GM18505 (cell line): ENCODE measurements at regions not wholly inside any gene's neighbourhood (a gene's known extent, or its start where the extent isn't known, plus 50 kb on each side); places are given as distances from the start of the nearest gene placed in this dataset.

Experiments used
- ATAC-seq: cut with Tn5 transposase; IDR thresholded peaks from one replicate; pipeline ENCODE4 v1.9.1; 2021; ENCODE audit not compliant: unreplicated experiment
- POLR2A ChIP-seq: IDR thresholded peaks from 4 replicates; pipeline ENCODE4 v1.6.1; 2011; ENCODE audit warnings: borderline replicate concordance; ENCODE audit not compliant: insufficient read depth, insufficient read length; ENCODE audit errors: extremely low read depth

- no peak for ATAC-seq
- no peak for TF ChIP-seq POLR2A
Observed at GRCh38 chr3:180469149-180469548, 132.8 kb upstream of the TTC14 start.

- no peak for TF ChIP-seq POLR2A
- ATAC-seq: no peak
Observed at GRCh38 chr3:180478695-180479094, 123.3 kb upstream of the TTC14 start.

DNA sequence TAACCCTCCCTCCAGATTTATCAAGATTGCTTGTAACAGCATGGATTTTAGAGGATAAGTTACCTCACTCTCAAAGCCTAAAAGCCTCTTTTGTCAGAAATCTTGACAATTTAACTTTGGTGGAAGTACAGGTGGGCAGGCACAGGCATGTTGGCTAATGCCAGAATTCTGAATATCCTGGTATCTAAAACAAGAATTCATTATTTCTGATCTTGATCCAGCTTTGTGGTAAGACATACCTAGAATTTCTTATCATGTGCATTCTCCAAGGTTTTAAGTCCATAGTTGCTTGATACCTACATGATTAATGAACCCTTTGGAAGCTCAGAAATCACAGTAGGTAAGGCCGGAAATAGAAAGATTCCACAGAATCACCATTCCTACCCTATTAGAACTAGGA lies 109.9 kb upstream of the TTC14 start:
- ATAC-seq: no peak
- no peak for TF ChIP-seq POLR2A

GRCh38 chr3:180496995-180497394 lies 105.0 kb upstream of the TTC14 start:
- no peak for TF ChIP-seq POLR2A
- no peak for ATAC-seq

DNA sequence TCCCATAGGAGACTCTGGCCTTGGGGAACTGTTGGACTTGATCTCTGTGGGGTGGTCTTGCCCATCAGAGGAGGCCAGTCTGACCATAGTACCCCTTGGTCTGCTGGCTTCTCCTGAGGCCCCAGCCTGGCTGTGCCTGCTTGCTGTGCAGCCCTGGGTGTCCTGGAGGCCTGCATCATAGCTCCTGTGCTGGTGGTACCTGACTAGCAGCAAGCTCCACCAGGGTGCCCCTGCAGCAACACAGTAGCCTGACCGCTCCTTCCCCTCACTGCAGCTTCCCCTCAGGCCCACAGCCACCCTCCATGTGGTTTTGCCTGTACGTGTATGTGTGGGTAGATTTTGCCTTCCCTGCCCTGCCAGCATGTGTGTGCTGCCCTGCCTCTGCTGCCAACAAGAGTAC lies 85.6 kb upstream of the TTC14 start:
- no peak for TF ChIP-seq POLR2A
- ATAC-seq: no peak

- no peak for TF ChIP-seq POLR2A
- no peak for ATAC-seq
Observed at GRCh38 chr3:180523040-180523439, 78.9 kb upstream of the TTC14 start.

GRCh38 chr3:180528843-180529242 lies 73.1 kb upstream of the TTC14 start:
- TF ChIP-seq POLR2A: no peak

GRCh38 chr3:180529778-180530177 lies 72.2 kb upstream of the TTC14 start:
- no peak for ATAC-seq
- no peak for TF ChIP-seq POLR2A

More at GRCh38 chr3:180528843-180529242, 73.1 kb upstream of the TTC14 start:
- no peak for ATAC-seq

DNA sequence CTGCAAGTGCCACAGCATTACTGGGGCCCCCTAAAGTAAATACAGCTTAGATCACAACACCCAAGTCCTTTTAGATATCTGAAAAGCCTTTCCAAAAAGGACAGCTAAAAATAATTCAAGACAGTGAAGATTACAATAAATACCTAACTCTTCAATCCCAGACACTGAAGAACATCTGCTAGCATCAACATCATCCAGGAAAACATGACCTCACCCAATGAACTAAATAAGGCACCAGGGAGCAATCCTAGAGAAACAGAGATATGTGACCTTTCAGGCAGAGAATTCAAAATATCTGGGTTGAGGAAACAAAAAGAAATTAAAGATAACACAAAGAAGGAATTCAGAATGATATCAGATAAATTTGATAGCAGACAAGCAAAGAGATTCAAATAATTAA lies 71.7 kb upstream of the TTC14 start:
- ATAC-seq: no peak
- no peak for TF ChIP-seq POLR2A

- no peak for ATAC-seq
- TF ChIP-seq POLR2A: no peak
Observed at GRCh38 chr3:180531303-180532278, 70.4 kb upstream of the TTC14 start.

DNA sequence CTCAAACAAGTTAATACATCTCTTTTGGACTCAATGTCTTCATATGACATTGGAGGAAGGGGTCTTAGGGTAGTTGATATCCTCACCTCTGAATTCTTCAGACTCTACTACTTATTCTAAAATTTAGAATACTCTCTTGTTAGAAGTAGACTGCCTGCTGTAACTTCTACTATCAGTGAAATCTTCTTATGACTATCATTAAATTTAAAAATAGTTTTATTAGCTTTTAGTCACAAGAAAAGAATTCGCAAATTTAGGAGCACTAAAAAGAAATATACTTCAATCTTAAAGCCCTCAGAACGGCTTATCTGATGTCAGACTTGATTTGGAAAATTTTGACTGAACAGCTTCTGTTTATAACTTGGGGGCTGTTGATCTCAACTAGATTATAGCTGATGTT lies 67.1 kb upstream of the TTC14 start:
- no peak for ATAC-seq
- no peak for TF ChIP-seq POLR2A

DNA sequence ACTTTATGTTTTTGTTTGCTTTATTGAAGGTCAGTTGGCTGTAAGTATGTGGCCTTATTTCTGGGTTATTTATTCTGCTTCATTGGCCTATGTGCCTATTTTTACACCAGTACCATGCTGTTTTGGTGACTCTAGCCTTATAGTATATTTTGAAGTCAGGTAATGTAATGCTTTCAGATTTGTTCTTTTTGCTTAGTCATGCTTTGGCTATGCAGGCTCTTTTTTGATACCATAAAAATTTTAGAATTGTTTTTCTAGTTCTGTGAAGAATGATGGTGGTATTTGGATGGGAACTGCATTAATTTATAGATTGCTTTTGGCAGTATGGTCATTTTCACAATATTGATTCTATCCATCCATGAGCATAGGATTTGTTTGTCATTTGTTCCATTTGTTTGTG lies 63.5 kb upstream of the TTC14 start:
- TF ChIP-seq POLR2A: no peak

DNA sequence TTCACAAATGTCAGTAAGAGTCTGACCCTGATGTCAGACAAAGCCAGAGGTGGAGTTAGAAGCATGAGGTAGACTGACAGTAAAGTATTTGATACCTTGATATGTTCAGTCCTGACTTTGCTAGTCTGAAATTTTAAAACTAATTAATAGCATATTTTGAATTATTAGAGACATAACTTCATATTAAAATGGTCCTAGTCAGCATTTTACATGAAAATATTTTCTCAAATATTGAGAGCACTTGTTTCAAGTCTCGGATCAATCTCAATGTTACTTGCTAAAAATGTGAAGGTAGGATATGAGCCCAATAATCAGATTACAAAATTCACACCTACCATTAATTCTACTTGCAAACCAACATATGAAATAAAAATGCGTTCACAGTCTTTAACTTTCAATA lies 58.1 kb upstream of the TTC14 start:
- TF ChIP-seq POLR2A: no peak
- no peak for ATAC-seq

More for the DNA sequence above, 63.5 kb upstream of the TTC14 start:
- no peak for ATAC-seq

DNA sequence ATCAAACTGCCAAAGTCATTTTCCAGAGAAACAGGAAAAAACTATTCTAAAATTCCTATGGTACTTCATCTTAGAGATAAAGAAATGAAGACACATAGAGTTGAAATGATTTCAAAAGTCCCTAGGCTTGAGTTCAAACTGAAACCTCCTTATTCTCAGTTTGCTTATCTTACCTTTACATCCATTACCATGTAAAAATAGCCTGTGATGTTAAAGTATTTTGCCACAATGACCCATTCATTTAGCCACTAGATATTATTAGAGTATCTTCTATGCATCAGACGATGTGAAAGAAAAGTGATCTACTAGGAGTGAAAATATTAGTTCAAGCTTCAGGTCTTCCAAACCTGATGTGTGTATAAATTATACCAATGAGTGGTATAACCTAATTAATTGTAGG lies 55.1 kb upstream of the TTC14 start:
- TF ChIP-seq POLR2A: no peak
- ATAC-seq: no peak

DNA sequence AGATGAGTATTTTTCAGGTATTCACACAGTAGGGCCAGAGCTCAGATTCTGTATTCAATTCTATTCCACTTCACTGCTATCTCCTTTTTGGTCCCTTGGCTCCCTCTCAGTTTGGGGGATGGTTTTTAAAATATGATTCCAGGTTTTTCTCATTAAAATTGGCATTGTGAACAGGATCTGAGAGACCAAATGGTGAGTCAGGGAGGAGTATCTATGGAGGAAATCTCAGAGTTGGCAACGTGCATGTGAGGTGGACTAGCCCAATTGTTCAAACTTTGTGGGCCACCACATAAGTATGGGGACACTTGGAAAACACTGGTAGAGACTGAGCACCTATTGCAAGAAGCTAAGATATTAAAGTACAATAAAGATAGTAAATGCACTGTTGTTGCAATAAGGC lies 53.9 kb upstream of the TTC14 start:
- ATAC-seq: no peak
- no peak for TF ChIP-seq POLR2A
